HEK293 (cell line): ENCODE measurements at regions not wholly inside any gene's neighbourhood (a gene's known extent, or its start where the extent isn't known, plus 50 kb on each side); places are given as distances from the start of the nearest gene placed in this dataset.
"Not testable (repeated sequence)": the region's sequence is repeated elsewhere in the genome, so short reads cannot be mapped to it uniquely, and the experiment has no call there.

ENCODE experiments used
- CTCF ChIA-PET: fragments of 350-600 bp; formaldehyde crosslinking; extraction: SDS; loops from one replicate; lab custom pipeline; 2021; ENCODE audit warnings: antibody characterized with exemption; lab: Yijun Ruan, JAX
- POLR2A ChIA-PET: fragments of 300-600 bp; formaldehyde crosslinking; extraction: SDS; loops from one replicate; lab custom pipeline; 2020; ENCODE audit warnings: antibody characterized with exemption, inconsistent platforms; lab: Yijun Ruan, JAX
- H3K27ac ChIP-seq: fragments of 200-500 bp; sonication (Bioruptor generic); 2 replicates; pipeline ENCODE4 v1.5.1; 2014; ENCODE audit warnings: low read depth, low read length, control low read depth, inconsistent platforms; ENCODE audit errors: extremely low read depth
- H3K36me3 ChIP-seq, 2 experiments: fragments of 200-500 bp in 1 of 2; sonication (Bioruptor generic) in 1 of 2; 1 replicate in 1 of 2; 2 replicates in 1 of 2; pipeline ENCODE4 v1.5.1; 2014 to 2017; ENCODE audit warnings: inconsistent platforms in 2 of 2, low read length in 2 of 2; ENCODE audit not compliant: control insufficient read depth in 2 of 2, insufficient read depth in 1 of 2
- H3K4me1 ChIP-seq: fragments of 200-500 bp; sonication (Bioruptor generic); 2 replicates; pipeline ENCODE4 v1.5.1; 2014; ENCODE audit warnings: mild to moderate bottlenecking, low read length, inconsistent platforms; ENCODE audit not compliant: control insufficient read depth, insufficient read depth
- H3K4me3 ChIP-seq: 2 replicates; pipeline ENCODE4 v1.5.1; 2011; ENCODE audit warnings: low read depth, mild to moderate bottlenecking, control low read depth, low read length, moderate library complexity
- H3K9me3 ChIP-seq: fragments of 200-500 bp; sonication (Bioruptor generic); 2 replicates; pipeline ENCODE4 v1.5.1; 2014; ENCODE audit warnings: low read depth, low read length, inconsistent platforms; ENCODE audit not compliant: control insufficient read depth, insufficient read depth
- MEIS1 ChIP-seq: sonication (generic); formaldehyde crosslinking; IDR thresholded peaks from 2 replicates; pipeline ENCODE4 v1.8.1; 2022; ENCODE audit warnings: missing genetic modification reagents, mild to moderate bottlenecking, borderline replicate concordance
- SP3 ChIP-seq: fragments of 450-650 bp; formaldehyde crosslinking; IDR thresholded peaks from 2 replicates; pipeline ENCODE4 v1.5.1; 2016; ENCODE audit warnings: missing biosample characterization, missing genetic modification characterization
- ZFHX2 ChIP-seq: fragments of 450-650 bp; formaldehyde crosslinking; conservative IDR thresholded peaks from 2 replicates; pipeline ENCODE4 v1.5.1; 2016; ENCODE audit warnings: missing biosample characterization, missing genetic modification characterization
- ZNF133 ChIP-seq: fragments of 450-650 bp; formaldehyde crosslinking; IDR thresholded peaks from 2 replicates; pipeline ENCODE4 v1.5.1; 2016; ENCODE audit warnings: missing biosample characterization, missing genetic modification characterization
- ZNF138 ChIP-seq: fragments of 450-650 bp; formaldehyde crosslinking; IDR thresholded peaks from 2 replicates; pipeline ENCODE4 v1.5.1; 2016; ENCODE audit warnings: missing biosample characterization, missing genetic modification characterization, borderline replicate concordance
- ZNF174 ChIP-seq: fragments of 450-650 bp; formaldehyde crosslinking; IDR thresholded peaks from 2 replicates; pipeline ENCODE4 v1.5.0; 2017; ENCODE audit warnings: missing biosample characterization, mild to moderate bottlenecking, missing genetic modification characterization
- ZNF175 ChIP-seq: fragments of 450-650 bp; formaldehyde crosslinking; IDR thresholded peaks from 2 replicates; pipeline ENCODE4 v1.5.1; 2016; ENCODE audit warnings: missing biosample characterization, missing genetic modification characterization
- ZNF274 ChIP-seq, 2 experiments: fragments of 200-500 bp in 1 of 2; fragments of 450-650 bp in 1 of 2; sonication (Bioruptor generic) in 1 of 2; formaldehyde crosslinking in 1 of 2; IDR thresholded peaks; 2 replicates each; pipeline versions ENCODE4 v1.5.1 to v1.6.1; 2014 to 2016; ENCODE audit warnings: borderline replicate concordance in 1 of 2, inconsistent platforms in 1 of 2, low read length in 1 of 2, missing biosample characterization in 1 of 2, missing genetic modification characterization in 1 of 2
- ZNF311 ChIP-seq: fragments of 450-650 bp; formaldehyde crosslinking; IDR thresholded peaks from 2 replicates; pipeline ENCODE4 v1.5.1; 2017; ENCODE audit warnings: missing biosample characterization, missing genetic modification characterization, borderline replicate concordance
- ZNF404 ChIP-seq: fragments of 450-650 bp; formaldehyde crosslinking; IDR thresholded peaks from 2 replicates; pipeline ENCODE4 v1.5.1; 2017; ENCODE audit warnings: missing biosample characterization, missing genetic modification characterization
- ZNF501 ChIP-seq: fragments of 450-650 bp; formaldehyde crosslinking; IDR thresholded peaks from 2 replicates; pipeline ENCODE4 v1.5.1; 2016; ENCODE audit warnings: missing biosample characterization, missing genetic modification characterization
- ZNF558 ChIP-seq: fragments of 450-650 bp; formaldehyde crosslinking; IDR thresholded peaks from 2 replicates; pipeline ENCODE4 v1.5.1; 2016; ENCODE audit warnings: missing biosample characterization, missing genetic modification characterization
- ZNF624 ChIP-seq: fragments of 450-650 bp; formaldehyde crosslinking; IDR thresholded peaks from 2 replicates; pipeline ENCODE4 v1.5.1; 2017; ENCODE audit warnings: missing biosample characterization, missing genetic modification characterization
- ZNF670 ChIP-seq: fragments of 450-650 bp; formaldehyde crosslinking; IDR thresholded peaks from 2 replicates; pipeline ENCODE4 v1.5.1; 2016; ENCODE audit warnings: missing biosample characterization, missing genetic modification characterization, low read depth
- ZNF701 ChIP-seq: fragments of 450-650 bp; formaldehyde crosslinking; IDR thresholded peaks from 2 replicates; pipeline ENCODE4 v1.5.1; 2016; ENCODE audit warnings: missing biosample characterization, missing genetic modification characterization
- TF ChIP-seq, protein P1 (sequence below): fragments of 450-650 bp; formaldehyde crosslinking; IDR thresholded peaks from 2 replicates; pipeline ENCODE4 v1.5.1; 2016; ENCODE audit warnings: missing biosample characterization, missing genetic modification characterization
- TF ChIP-seq, protein P2 (sequence below): fragments of 450-650 bp; formaldehyde crosslinking; IDR thresholded peaks from 2 replicates; pipeline ENCODE4; 2016; ENCODE audit warnings: missing biosample characterization, missing genetic modification characterization
- TF ChIP-seq, protein P3 (sequence below): fragments of 450-650 bp; formaldehyde crosslinking; conservative IDR thresholded peaks from 2 replicates; pipeline ENCODE4 v1.5.1; 2016; ENCODE audit warnings: low read depth, missing biosample characterization, missing genetic modification characterization
- TF ChIP-seq, protein P4 (sequence below): IDR thresholded peaks from 2 replicates; pipeline ENCODE4 v1.6.1; 2011; ENCODE audit warnings: mild to moderate bottlenecking, low read depth, low read length, borderline replicate concordance

DNA sequence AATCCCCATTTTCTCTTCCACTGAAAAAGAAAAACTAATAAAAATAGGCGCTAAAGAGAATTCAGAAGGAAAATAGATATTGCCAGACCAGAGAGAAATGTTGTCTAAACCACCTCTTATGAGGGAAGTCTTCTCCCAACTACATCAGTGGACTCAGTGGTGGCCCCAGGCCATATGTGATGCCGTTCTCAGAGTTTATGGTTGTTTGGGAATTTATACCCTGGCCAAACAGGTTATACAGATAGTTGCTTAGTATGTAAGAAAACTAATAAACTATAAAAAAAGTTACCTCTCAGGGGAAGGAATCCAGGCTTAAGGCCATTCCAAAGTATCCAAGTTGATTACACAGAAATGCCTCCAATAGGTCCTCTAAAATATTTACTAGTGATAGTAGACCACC, 103.4 kb upstream of the RBM19 start:
- ChIA-PET POLR2A (no interaction called here), CTCF (interaction anchor here (0.6 kb wide), 1 partner anchor 161 kb away, joined by 8 read pairs; no protein-coding TSS in a partner anchor)
- H3K36me3 ChIP-seq = no peaks in the 10 kb centered on the region
- H3K4me1 ChIP-seq = no peaks in the 10 kb centered on the region
- TF ChIP-seq MEIS1 (no peak), ZNF133 (tag by site-specific recombination) (no peak)
- TF ChIP-seq, all 188 proteins: peak for 0
- H3K27ac ChIP-seq = no peak overlapping the region
- no peak overlapping the region for H3K4me3 ChIP-seq
- H3K9me3 ChIP-seq = no peaks in the 10 kb centered on the region

DNA sequence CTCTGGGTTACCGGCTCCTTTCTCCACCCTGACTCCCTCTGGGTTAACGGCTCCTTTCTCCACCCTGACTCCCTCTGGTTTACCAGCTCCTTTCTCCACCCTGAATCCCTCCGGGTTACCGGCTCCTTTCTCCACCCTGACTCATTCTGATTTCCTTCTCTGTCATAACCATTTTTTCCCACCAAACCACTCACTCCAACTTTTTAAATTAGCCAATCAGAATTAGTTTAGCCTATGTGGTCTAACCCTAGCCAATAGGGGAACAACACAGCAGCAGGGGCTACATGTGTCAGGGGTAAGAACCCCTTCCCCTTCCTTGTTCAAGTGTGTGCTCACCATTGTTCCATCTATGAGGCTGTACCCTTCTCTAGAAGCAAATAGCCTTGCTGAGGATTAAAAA, 98.4 kb upstream of the RBM19 start:
- Histone ChIP-seq H3K4me1 (no peaks in the 10 kb centered on the region), H3K9me3 (no peaks in the 10 kb centered on the region), H3K36me3 (no peaks in the 10 kb centered on the region), H3K4me3 (no peak overlapping the region), H3K27ac (no peak overlapping the region)
- POLR2A ChIA-PET = no interaction called here
- TF ChIP-seq ZNF274 (IDR thresholded peaks at IDR 0.05; ENCODE audit: low read length) (no peak), ZNF274 (tag by site-specific recombination; IDR thresholded peaks at IDR 0.05; ENCODE audit: borderline replicate concordance) (no peak), ZNF624 (no peak)
- TF ChIP-seq, protein P1, sequence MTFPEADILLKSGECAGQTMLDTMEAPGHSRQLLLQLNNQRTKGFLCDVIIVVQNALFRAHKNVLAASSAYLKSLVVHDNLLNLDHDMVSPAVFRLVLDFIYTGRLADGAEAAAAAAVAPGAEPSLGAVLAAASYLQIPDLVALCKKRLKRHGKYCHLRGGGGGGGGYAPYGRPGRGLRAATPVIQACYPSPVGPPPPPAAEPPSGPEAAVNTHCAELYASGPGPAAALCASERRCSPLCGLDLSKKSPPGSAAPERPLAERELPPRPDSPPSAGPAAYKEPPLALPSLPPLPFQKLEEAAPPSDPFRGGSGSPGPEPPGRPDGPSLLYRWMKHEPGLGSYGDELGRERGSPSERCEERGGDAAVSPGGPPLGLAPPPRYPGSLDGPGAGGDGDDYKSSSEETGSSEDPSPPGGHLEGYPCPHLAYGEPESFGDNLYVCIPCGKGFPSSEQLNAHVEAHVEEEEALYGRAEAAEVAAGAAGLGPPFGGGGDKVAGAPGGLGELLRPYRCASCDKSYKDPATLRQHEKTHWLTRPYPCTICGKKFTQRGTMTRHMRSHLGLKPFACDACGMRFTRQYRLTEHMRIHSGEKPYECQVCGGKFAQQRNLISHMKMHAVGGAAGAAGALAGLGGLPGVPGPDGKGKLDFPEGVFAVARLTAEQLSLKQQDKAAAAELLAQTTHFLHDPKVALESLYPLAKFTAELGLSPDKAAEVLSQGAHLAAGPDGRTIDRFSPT (tag by site-specific recombination) = no peak
- TF ChIP-seq, protein P2, sequence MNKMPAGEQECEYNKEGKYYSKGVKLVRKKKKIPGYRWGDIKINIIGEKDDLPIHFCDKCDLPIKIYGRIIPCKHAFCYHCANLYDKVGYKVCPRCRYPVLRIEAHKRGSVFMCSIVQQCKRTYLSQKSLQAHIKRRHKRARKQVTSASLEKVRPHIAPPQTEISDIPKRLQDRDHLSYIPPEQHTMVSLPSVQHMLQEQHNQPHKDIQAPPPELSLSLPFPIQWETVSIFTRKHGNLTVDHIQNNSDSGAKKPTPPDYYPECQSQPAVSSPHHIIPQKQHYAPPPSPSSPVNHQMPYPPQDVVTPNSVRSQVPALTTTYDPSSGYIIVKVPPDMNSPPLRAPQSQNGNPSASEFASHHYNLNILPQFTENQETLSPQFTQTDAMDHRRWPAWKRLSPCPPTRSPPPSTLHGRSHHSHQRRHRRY (tag by site-specific recombination) = no peak
- CTCF ChIA-PET = no interaction called here

DNA sequence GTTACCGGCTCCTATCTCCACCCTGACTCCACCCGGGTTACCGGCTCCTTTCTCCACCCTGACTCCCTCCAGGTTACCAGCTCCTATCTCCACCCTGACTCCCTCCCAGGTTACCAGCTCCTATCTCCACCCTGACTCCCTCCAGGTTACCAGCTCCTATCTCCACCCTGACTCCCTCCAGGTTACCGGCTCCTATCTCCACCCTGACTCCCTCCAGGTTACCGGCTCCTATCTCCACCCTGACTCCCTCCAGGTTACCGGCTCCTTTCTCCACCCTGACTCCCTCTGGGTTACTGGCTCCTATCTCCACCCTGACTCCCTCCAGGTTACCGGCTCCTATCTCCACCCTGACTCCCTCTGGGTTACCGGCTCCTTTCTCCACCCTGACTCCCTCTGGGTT, 97.9 kb upstream of the RBM19 start:
- CTCF ChIA-PET, H3K4me3 ChIP-seq, H3K9me3 ChIP-seq, H3K27ac ChIP-seq, H3K4me1 ChIP-seq, H3K36me3 ChIP-seq, POLR2A ChIA-PET: not testable (repeated sequence)

DNA sequence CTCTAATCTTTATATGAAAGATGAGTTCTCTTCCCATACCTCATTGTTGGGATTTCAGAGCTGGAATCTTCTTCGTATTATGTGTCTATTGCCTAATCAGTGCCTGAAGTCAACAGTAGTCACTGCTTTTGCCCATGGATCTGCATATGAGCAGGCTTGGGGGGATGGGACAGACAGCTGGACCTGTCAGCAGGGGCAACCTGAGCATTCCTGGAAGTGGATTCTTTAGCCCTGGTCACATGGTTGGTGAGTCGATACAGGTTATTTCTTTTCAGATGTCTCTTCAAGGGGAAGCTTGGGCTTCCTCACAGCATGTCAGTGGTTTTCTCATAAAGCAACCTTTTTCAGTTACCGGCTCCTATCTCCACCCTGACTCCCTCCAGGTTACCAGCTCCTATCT, 97.3 kb upstream of the RBM19 start:
- ChIA-PET CTCF (no interaction called here), POLR2A (no interaction called here)
- H3K4me3 ChIP-seq = no peak overlapping the region
- H3K4me1 ChIP-seq = no peaks in the 10 kb centered on the region
- no peak overlapping the region for H3K27ac ChIP-seq
- H3K36me3 ChIP-seq = no peaks in the 10 kb centered on the region
- no peaks in the 10 kb centered on the region for H3K9me3 ChIP-seq
- TF ChIP-seq ZNF311 (tag by site-specific recombination) (no peak), ZNF404 (tag by site-specific recombination) (no peak), ZNF501 (tag by site-specific recombination) (no peak), ZNF175 (tag by site-specific recombination) (no peak), ZFHX2 (tag by site-specific recombination) (no peak), ZNF670 (no peak), ZNF138 (tag by site-specific recombination) (no peak), ZNF558 (tag by site-specific recombination) (no peak), ZNF701 (tag by site-specific recombination) (no peak), ZNF174 (tag by site-specific recombination) (no peak), SP3 (tag by site-specific recombination) (no peak)
- TF ChIP-seq, protein P3, sequence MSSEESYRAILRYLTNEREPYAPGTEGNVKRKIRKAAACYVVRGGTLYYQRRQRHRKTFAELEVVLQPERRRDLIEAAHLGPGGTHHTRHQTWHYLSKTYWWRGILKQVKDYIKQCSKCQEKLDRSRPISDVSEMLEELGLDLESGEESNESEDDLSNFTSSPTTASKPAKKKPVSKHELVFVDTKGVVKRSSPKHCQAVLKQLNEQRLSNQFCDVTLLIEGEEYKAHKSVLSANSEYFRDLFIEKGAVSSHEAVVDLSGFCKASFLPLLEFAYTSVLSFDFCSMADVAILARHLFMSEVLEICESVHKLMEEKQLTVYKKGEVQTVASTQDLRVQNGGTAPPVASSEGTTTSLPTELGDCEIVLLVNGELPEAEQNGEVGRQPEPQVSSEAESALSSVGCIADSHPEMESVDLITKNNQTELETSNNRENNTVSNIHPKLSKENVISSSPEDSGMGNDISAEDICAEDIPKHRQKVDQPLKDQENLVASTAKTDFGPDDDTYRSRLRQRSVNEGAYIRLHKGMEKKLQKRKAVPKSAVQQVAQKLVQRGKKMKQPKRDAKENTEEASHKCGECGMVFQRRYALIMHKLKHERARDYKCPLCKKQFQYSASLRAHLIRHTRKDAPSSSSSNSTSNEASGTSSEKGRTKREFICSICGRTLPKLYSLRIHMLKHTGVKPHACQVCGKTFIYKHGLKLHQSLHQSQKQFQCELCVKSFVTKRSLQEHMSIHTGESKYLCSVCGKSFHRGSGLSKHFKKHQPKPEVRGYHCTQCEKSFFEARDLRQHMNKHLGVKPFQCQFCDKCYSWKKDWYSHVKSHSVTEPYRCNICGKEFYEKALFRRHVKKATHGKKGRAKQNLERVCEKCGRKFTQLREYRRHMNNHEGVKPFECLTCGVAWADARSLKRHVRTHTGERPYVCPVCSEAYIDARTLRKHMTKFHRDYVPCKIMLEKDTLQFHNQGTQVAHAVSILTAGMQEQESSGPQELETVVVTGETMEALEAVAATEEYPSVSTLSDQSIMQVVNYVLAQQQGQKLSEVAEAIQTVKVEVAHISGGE (tag by site-specific recombination) = no peak
- TF ChIP-seq, protein P4, sequence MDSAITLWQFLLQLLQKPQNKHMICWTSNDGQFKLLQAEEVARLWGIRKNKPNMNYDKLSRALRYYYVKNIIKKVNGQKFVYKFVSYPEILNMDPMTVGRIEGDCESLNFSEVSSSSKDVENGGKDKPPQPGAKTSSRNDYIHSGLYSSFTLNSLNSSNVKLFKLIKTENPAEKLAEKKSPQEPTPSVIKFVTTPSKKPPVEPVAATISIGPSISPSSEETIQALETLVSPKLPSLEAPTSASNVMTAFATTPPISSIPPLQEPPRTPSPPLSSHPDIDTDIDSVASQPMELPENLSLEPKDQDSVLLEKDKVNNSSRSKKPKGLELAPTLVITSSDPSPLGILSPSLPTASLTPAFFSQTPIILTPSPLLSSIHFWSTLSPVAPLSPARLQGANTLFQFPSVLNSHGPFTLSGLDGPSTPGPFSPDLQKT = no peak
